Lower lobe of right lung (tissue), 2 donors: ENCODE measurements at regions not wholly inside any gene's neighbourhood (a gene's known extent, or its start where the extent isn't known, plus 50 kb on each side); places are given as distances from the start of the nearest gene placed in this dataset.

Experiments used
- ATAC-seq, 2 donors: fragments of 200-7000 bp; cut with Tn5 transposase; one replicate each; pipeline ENCODE4 v1.9.1; 2020 to 2022; ENCODE audit warnings: mild to moderate bottlenecking in 2 of 2, moderate library complexity in 2 of 2
- DNase-seq: peaks from one replicate; pipeline ENCODE4 v3.0.0-alpha.2; 2020
- H3K27ac ChIP-seq: fragments of 200-600 bp; one replicate; pipeline ENCODE4 v1.8.0; 2022
- H3K27me3 ChIP-seq: fragments of 200-600 bp; one replicate; pipeline ENCODE4 v1.8.0; 2022; ENCODE audit warnings: low read depth
- H3K36me3 ChIP-seq: fragments of 200-600 bp; one replicate; pipeline ENCODE4 v1.8.0; 2022; ENCODE audit warnings: mild to moderate bottlenecking
- H3K4me1 ChIP-seq: fragments of 200-600 bp; one replicate; pipeline ENCODE4 v1.8.0; 2022
- H3K4me3 ChIP-seq: fragments of 200-600 bp; one replicate; pipeline ENCODE4 v1.8.0; 2022; ENCODE audit warnings: mild to moderate bottlenecking
- H3K9me3 ChIP-seq: fragments of 200-600 bp; one replicate; pipeline ENCODE4 v1.8.0; 2022
- CTCF ChIP-seq: fragments of 200-600 bp; IDR thresholded peaks from one replicate; pipeline ENCODE4 v1.8.0; 2022; ENCODE audit warnings: antibody characterized with exemption, mild to moderate bottlenecking
- intact Hi-C: fragments of 100-400 bp; cut with DNase I; formaldehyde crosslinking; loops from one replicate; pipeline ENCODE4 v1.11.0; 2022
- donor health status: DM: no; HTN: yes; CAD: no; lungs with severe emphysema.

DNA sequence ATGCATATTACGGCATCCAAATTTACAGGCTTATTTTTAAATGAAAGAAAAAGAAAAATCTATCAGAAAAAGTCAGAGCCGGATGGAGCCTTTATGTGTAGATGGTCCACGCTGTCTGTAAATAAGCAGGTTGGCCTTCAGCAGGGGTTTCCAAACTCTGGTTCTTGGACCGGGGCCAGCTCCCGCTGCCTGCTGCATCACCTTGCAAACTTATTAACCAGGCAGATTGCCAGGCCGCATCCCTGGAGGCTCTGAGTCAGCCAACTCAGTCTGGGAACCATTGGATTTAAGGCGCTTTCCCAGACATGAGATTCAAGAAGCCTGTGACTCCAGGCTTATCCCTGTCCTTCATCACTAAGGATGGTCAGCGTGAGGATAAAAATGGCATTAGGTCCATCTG lies 212.4 kb downstream of the OPA1 start:
- no peaks in the 10 kb centered on the region for H3K9me3 ChIP-seq
- H3K4me1 ChIP-seq = no peaks in the 10 kb centered on the region
- no peak for ATAC-seq
- intact Hi-C loops = no loop called here
- H3K4me3 ChIP-seq = no peak overlapping the region
- H3K36me3 ChIP-seq = no peaks in the 10 kb centered on the region
- TF ChIP-seq CTCF = no peak
- H3K27ac ChIP-seq = no peak overlapping the region
- no peaks in the 10 kb centered on the region for H3K27me3 ChIP-seq
- DNase-seq = no peak

DNA sequence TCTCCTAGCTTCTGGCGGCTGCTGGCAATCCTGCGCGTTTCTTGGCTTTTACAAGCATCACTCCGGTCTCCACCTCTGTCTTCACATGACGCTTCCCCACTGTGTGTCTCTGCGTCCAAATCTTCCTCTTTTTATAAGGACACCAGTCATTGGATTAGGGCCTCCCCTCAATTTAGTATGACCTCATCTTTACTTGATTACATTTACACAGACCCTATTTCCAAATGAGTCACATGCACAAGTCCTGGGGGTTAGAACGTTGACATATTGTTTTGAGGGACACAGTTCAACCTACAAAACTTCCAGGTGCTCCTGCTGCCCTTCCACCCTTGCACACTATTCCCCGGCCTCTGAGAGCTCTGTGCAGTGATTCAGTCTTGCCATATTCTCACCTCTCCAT lies 215.3 kb downstream of the OPA1 start:
- H3K9me3 ChIP-seq = no peaks in the 10 kb centered on the region
- no peaks in the 10 kb centered on the region for H3K4me1 ChIP-seq
- no peaks in the 10 kb centered on the region for H3K27me3 ChIP-seq
- ATAC-seq (no peak), DNase-seq (no peak)
- intact Hi-C loops = no loop called here
- no peaks in the 10 kb centered on the region for H3K36me3 ChIP-seq
- no peak overlapping the region for H3K27ac ChIP-seq
- H3K4me3 ChIP-seq = no peak overlapping the region
- TF ChIP-seq CTCF = no peak

DNA sequence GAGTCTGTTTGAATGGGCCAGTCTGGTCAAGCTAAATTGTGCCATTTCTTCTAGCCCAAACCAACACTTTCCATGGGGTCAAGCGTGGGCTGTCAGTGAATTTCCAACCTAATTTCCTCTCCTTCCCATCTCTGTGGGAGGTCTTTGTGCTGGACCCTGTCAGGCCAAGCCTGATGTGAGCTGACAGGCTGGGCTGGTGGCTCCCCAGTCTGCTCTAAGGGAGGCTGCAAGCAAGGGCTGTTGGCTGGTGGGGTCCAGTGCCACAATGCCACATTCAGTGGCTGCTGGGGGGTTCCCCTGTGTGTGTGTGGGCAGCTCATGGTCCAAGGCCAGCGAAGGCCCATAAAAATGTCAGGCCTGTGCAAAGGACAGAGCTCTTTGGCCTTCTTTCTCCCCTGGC lies 216.1 kb downstream of the OPA1 start:
- H3K4me3 ChIP-seq = no peak overlapping the region
- DNase-seq (no peak), ATAC-seq (no peak)
- H3K9me3 ChIP-seq = no peaks in the 10 kb centered on the region
- no peak for TF ChIP-seq CTCF
- intact Hi-C loops = no loop called here
- no peak overlapping the region for H3K27ac ChIP-seq
- H3K27me3 ChIP-seq = no peaks in the 10 kb centered on the region
- no peaks in the 10 kb centered on the region for H3K36me3 ChIP-seq
- H3K4me1 ChIP-seq = no peaks in the 10 kb centered on the region

DNA sequence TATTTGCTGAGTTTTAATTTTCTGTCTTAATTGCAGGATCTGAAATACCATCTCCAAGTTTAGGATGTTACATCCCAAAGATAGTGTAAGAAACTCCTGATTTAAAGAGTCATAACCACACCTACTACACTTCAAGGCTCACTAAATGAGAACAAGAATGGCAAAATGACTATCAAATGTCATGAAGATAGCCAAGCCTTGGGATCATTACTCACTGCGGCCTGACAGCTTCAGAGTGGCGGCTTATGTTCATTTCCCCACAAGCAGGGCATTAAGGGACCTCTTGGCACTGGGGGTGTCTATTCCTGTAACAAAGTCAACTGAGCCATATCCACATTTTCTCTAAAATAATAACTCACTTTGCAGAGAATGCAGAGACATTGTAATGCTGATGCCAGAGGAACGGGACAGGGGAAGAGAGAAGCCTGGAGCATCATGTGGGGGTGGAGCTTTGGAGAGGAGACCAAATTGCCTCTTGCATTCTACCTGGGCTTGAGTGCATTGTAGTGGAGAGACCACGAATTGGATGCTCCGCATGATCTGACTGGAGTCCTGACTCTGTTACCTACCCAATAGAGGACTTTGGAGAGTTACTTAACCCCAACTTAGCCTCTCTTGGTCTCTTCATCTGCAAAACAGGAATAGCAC lies 219.2 kb downstream of the OPA1 start:
- no peaks in the 10 kb centered on the region for H3K36me3 ChIP-seq
- TF ChIP-seq CTCF = no peak
- intact Hi-C loops = no loop called here
- H3K27ac ChIP-seq = no peak overlapping the region
- DNase-seq = no peak
- H3K9me3 ChIP-seq = no peaks in the 10 kb centered on the region
- ATAC-seq = no peak
- H3K4me3 ChIP-seq = no peak overlapping the region
- H3K27me3 ChIP-seq = no peaks in the 10 kb centered on the region
- no peaks in the 10 kb centered on the region for H3K4me1 ChIP-seq

DNA sequence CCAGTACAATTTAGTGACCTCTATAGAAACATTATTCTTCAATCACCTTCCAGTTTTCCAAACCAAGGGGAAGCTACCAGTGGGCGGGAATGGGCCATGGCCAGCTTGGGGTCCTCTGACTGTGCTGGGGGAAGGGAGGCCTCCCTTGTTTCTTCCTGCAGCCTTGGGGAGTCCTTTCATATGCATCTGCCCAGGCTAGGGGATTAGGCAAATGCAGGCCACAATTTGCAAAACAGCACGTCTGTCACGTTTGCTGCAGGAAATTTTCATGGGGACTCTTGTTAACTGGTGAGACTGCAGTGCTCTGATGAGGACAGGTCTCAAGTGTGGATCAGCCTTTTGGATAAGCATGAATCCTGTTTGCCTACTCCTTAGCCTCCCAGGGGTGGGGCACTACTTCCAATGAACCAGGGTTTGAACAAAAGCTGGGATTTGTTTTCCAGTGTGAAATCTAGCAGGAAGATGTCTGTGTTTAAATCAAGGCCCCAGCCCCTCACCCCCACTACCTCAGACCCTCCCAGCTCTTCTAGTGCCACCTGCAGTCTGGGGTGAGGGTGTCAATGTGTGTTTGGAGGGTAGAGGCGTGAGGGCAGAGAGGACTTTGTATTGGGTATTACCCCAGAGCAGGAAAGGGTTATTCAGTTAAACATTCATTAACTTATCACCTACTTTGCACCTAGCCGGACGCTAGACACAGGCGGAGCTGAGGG lies 219.9 kb downstream of the OPA1 start:
- H3K4me3 ChIP-seq = no peak overlapping the region
- no peaks in the 10 kb centered on the region for H3K27me3 ChIP-seq
- no peak overlapping the region for H3K27ac ChIP-seq
- no peaks in the 10 kb centered on the region for H3K36me3 ChIP-seq
- no peak for DNase-seq
- no peak for TF ChIP-seq CTCF
- H3K9me3 ChIP-seq = no peaks in the 10 kb centered on the region
- H3K4me1 ChIP-seq = no peaks in the 10 kb centered on the region
- ATAC-seq = no peak
- intact Hi-C loops = no loop called here
